KMS-11 (cell line): ENCODE measurements at regions not wholly inside any gene's neighbourhood (a gene's known extent, or its start where the extent isn't known, plus 50 kb on each side); places are given as distances from the start of the nearest gene placed in this dataset.

ENCODE experiments used
- H2AFZ ChIP-seq: fragments of 200-600 bp; sonication (generic); 2 replicates; pipeline ENCODE4 v1.6.1; 2016; ENCODE audit warnings: antibody characterized with exemption, mixed run types, low read depth
- H3K27ac ChIP-seq: fragments of 200-600 bp; sonication (generic); 2 replicates; pipeline ENCODE4 v1.6.1; 2016; ENCODE audit warnings: mild to moderate bottlenecking, mixed run types
- H3K27me3 ChIP-seq: fragments of 200-600 bp; sonication (generic); 2 replicates; pipeline ENCODE4 v1.6.1; 2017; ENCODE audit warnings: mild to moderate bottlenecking, low read depth, mixed run types, moderate library complexity; ENCODE audit not compliant: insufficient read depth
- H3K36me3 ChIP-seq: fragments of 200-600 bp; sonication (generic); 2 replicates; pipeline ENCODE4 v1.6.1; 2017; ENCODE audit warnings: mild to moderate bottlenecking, mixed run types; ENCODE audit not compliant: insufficient read depth
- H3K4me1 ChIP-seq: fragments of 200-600 bp; sonication (generic); 2 replicates; pipeline ENCODE4 v1.6.1; 2016; ENCODE audit warnings: mild to moderate bottlenecking, low read depth, mixed run types; ENCODE audit not compliant: poor library complexity, severe bottlenecking
- H3K4me2 ChIP-seq: fragments of 200-600 bp; sonication (generic); 2 replicates; pipeline ENCODE4 v1.7.0; 2016; ENCODE audit warnings: mild to moderate bottlenecking, mixed run types
- H3K4me3 ChIP-seq: fragments of 200-600 bp; sonication (generic); IDR thresholded peaks from 2 replicates; pipeline ENCODE4 v1.6.1; 2017; ENCODE audit warnings: low read depth, low read length, mixed read lengths; ENCODE audit not compliant: insufficient read depth
- H3K79me2 ChIP-seq: fragments of 200-600 bp; sonication (generic); 2 replicates; pipeline ENCODE4 v1.6.1; 2016; ENCODE audit warnings: low read depth, mixed run types; ENCODE audit not compliant: insufficient read depth
- H3K9ac ChIP-seq: fragments of 200-600 bp; sonication (generic); 2 replicates; pipeline ENCODE4 v1.6.1; 2016; ENCODE audit warnings: mild to moderate bottlenecking, mixed run types
- H4K20me1 ChIP-seq: fragments of 200-600 bp; sonication (generic); 2 replicates; pipeline ENCODE4 v1.6.1; 2016; ENCODE audit warnings: mild to moderate bottlenecking, mixed run types; ENCODE audit not compliant: insufficient read depth
- CTCF ChIP-seq: fragments of 200-600 bp; sonication (generic); conservative IDR thresholded peaks from 2 replicates; pipeline ENCODE4 v1.6.1; 2017; ENCODE audit warnings: low read depth, mild to moderate bottlenecking, antibody characterized with exemption, low read length, moderate library complexity, mixed read lengths

GRCh38 chr2:150729495-150729955, 242.1 kb upstream of the RND3 start:
- Histone ChIP-seq H3K27ac (no peak overlapping the region), H4K20me1 (no peaks in the 10 kb centered on the region), H3K27me3 (no peaks in the 10 kb centered on the region), H3K4me2 (no peak overlapping the region), H3K36me3 (no peaks in the 10 kb centered on the region), H3K79me2 (no peaks in the 10 kb centered on the region), H3K4me3 (no peak overlapping the region), H2AFZ (no peak overlapping the region), H3K9ac (no peak overlapping the region), H3K4me1 (no peaks in the 10 kb centered on the region)
- TF ChIP-seq CTCF = no peak

GRCh38 chr2:150718280-150718679, 230.8 kb upstream of the RND3 start:
- H3K27me3 ChIP-seq = no peaks in the 10 kb centered on the region
- H3K4me2 ChIP-seq = no peak overlapping the region
- no peak overlapping the region for H3K4me3 ChIP-seq
- H3K36me3 ChIP-seq = no peaks in the 10 kb centered on the region
- no peak overlapping the region for H3K27ac ChIP-seq
- H2AFZ ChIP-seq = no peak overlapping the region
- no peaks in the 10 kb centered on the region for H3K4me1 ChIP-seq
- H4K20me1 ChIP-seq = no peaks in the 10 kb centered on the region
- TF ChIP-seq CTCF = no peak
- H3K9ac ChIP-seq = no peak overlapping the region
- no peaks in the 10 kb centered on the region for H3K79me2 ChIP-seq

GRCh38 chr2:150716186-150716585, 228.7 kb upstream of the RND3 start:
- no peaks in the 10 kb centered on the region for H3K36me3 ChIP-seq
- no peak overlapping the region for H3K4me3 ChIP-seq
- no peaks in the 10 kb centered on the region for H3K27me3 ChIP-seq
- H3K4me2 ChIP-seq = no peak overlapping the region
- H2AFZ ChIP-seq = no peak overlapping the region
- H3K4me1 ChIP-seq = no peaks in the 10 kb centered on the region
- H3K79me2 ChIP-seq = no peaks in the 10 kb centered on the region
- TF ChIP-seq CTCF = no peak
- H3K9ac ChIP-seq = no peak overlapping the region
- H4K20me1 ChIP-seq = no peaks in the 10 kb centered on the region
- H3K27ac ChIP-seq = no peak overlapping the region

- H2AFZ ChIP-seq = no peak overlapping the region
These were observed 228.0 kb upstream of the RND3 start for GRCh38 chr2:150715501-150715900.

More at GRCh38 chr2:150715501-150715900, 228.0 kb upstream of the RND3 start:
- Histone ChIP-seq H3K4me1 (no peaks in the 10 kb centered on the region), H3K9ac (no peak overlapping the region), H3K79me2 (no peaks in the 10 kb centered on the region), H4K20me1 (no peaks in the 10 kb centered on the region), H3K4me2 (no peak overlapping the region), H3K27me3 (no peaks in the 10 kb centered on the region), H3K4me3 (no peak overlapping the region), H3K36me3 (no peaks in the 10 kb centered on the region), H3K27ac (no peak overlapping the region)
- TF ChIP-seq CTCF = no peak
